IMR-90 (cell line): ENCODE measurements at regions not wholly inside any gene's neighbourhood (a gene's known extent, or its start where the extent isn't known, plus 50 kb on each side); places are given as distances from the start of the nearest gene placed in this dataset.

Experiments
- ATAC-seq: fragments of 200-7000 bp; cut with Tn5 transposase; 2 replicates; pipeline ENCODE4 v1.9.1; 2020; ENCODE audit warnings: low read depth, mild to moderate bottlenecking, moderate library complexity
- BruUV-seq: library from RNA; stranded (reverse); fragments of 400-500 nt; replicated peaks from 2 replicates; lab custom pipeline; 2021; lab: Mats Ljungman, UMichigan
- CTCF ChIA-PET: fragments of 300-600 bp; formaldehyde crosslinking; extraction: SDS; loops from one replicate; lab custom pipeline; 2021; ENCODE audit warnings: antibody characterized with exemption; lab: Yijun Ruan, JAX
- POLR2A ChIA-PET: fragments of 300-600 bp; sonication (Branson Sonifier 250); formaldehyde crosslinking; loops from one replicate; lab custom pipeline; 2022; ENCODE audit warnings: antibody characterized with exemption; ENCODE audit not compliant: unreplicated experiment; lab: Charles Lee
- DNase-seq: peaks from one replicate; pipeline ENCODE4 v3.0.0; 2013
- H2AFZ ChIP-seq: replicated peaks from 2 replicates; pipeline ENCODE3; 2013; ENCODE audit warnings: low read length, mild to moderate bottlenecking; ENCODE audit not compliant: poor library complexity
- H2AK5ac ChIP-seq: 2 replicates; pipeline ENCODE4 v1.6.1; 2013; ENCODE audit warnings: low read depth, low read length, inconsistent platforms
- H2AK9ac ChIP-seq: replicated peaks from 2 replicates; pipeline ENCODE3; 2013; ENCODE audit warnings: mild to moderate bottlenecking, low read depth, low read length, moderate library complexity; ENCODE audit not compliant: poor library complexity
- H2BK120ac ChIP-seq: 2 replicates; pipeline ENCODE4 v1.6.1; 2013; ENCODE audit warnings: low read depth, low read length, inconsistent platforms
- H2BK15ac ChIP-seq: 3 replicates; pipeline ENCODE4 v1.6.1; 2013; ENCODE audit warnings: low read depth, low read length, inconsistent platforms
- H2BK20ac ChIP-seq: 2 replicates; pipeline ENCODE4 v1.6.1; 2013; ENCODE audit warnings: low read depth, mild to moderate bottlenecking, inconsistent platforms, low read length, moderate library complexity
- H2BK5ac ChIP-seq: 2 replicates; pipeline ENCODE4 v1.6.1; 2013; ENCODE audit warnings: mild to moderate bottlenecking, low read depth, low read length, inconsistent platforms; ENCODE audit not compliant: poor library complexity, severe bottlenecking
- H3K14ac ChIP-seq: replicated peaks from 2 replicates; pipeline ENCODE4 v1.6.1; 2013; ENCODE audit warnings: low read depth, low read length, inconsistent platforms
- H3K18ac ChIP-seq: 2 replicates; pipeline ENCODE4 v1.6.1; 2013; ENCODE audit warnings: low read depth, low read length, control low read depth
- H3K23ac ChIP-seq: 2 replicates; pipeline ENCODE4 v1.6.1; 2013; ENCODE audit warnings: low read depth, low read length, inconsistent platforms
- H3K27ac ChIP-seq: 2 replicates; pipeline ENCODE4 v1.5.1; 2013; ENCODE audit warnings: mild to moderate bottlenecking, control low read depth, low read length; ENCODE audit not compliant: insufficient read depth
- H3K27me3 ChIP-seq: 2 replicates; pipeline ENCODE4 v1.6.1; 2013; ENCODE audit warnings: low read length; ENCODE audit not compliant: control insufficient read depth, insufficient read depth
- H3K36me3 ChIP-seq: 2 replicates; pipeline ENCODE4 v1.6.1; 2013; ENCODE audit warnings: low read length, mixed read lengths; ENCODE audit not compliant: control insufficient read depth, insufficient read depth
- H3K4ac ChIP-seq: 2 replicates; pipeline ENCODE4 v1.6.1; 2013; ENCODE audit warnings: low read depth, low read length, inconsistent platforms
- H3K4me1 ChIP-seq: 2 replicates; pipeline ENCODE4 v1.6.1; 2013; ENCODE audit warnings: low read length, mixed read lengths; ENCODE audit not compliant: control insufficient read depth, insufficient read depth
- H3K4me2 ChIP-seq: 2 replicates; pipeline ENCODE4 v1.6.1; 2013; ENCODE audit warnings: low read depth, mild to moderate bottlenecking, control low read depth, low read length, moderate library complexity
- H3K4me3 ChIP-seq: 2 replicates; pipeline ENCODE4 v1.5.1; 2013; ENCODE audit warnings: low read depth, mild to moderate bottlenecking, control low read depth, low read length, moderate library complexity; ENCODE audit not compliant: insufficient read depth
- H3K56ac ChIP-seq: 2 replicates; pipeline ENCODE4 v1.6.1; 2013; ENCODE audit warnings: low read length, inconsistent platforms; ENCODE audit not compliant: insufficient read depth; ENCODE audit errors: extremely low read depth
- H3K79me1 ChIP-seq, 2 experiments: 2 replicates each; pipeline ENCODE4 v1.6.1; 2013; ENCODE audit warnings: low read length in 2 of 2, inconsistent platforms in 1 of 2, low read depth in 1 of 2
- H3K9ac ChIP-seq: 2 replicates; pipeline ENCODE4 v1.6.1; 2013; ENCODE audit warnings: low read depth, low read length, control low read depth
- H3K9me1 ChIP-seq: 2 replicates; pipeline ENCODE4 v1.6.1; 2013; ENCODE audit warnings: low read length, inconsistent platforms; ENCODE audit not compliant: insufficient read depth
- H3K9me3 ChIP-seq: 2 replicates; pipeline ENCODE4 v1.6.1; 2013; ENCODE audit warnings: low read length; ENCODE audit not compliant: control insufficient read depth, insufficient read depth
- H4K20me1 ChIP-seq: 2 replicates; pipeline ENCODE4 v1.6.1; 2013; ENCODE audit warnings: low read length, inconsistent platforms; ENCODE audit not compliant: insufficient read depth
- H4K5ac ChIP-seq: 2 replicates; pipeline ENCODE4 v1.6.1; 2013; ENCODE audit warnings: mild to moderate bottlenecking, low read depth, low read length, control low read depth
- H4K8ac ChIP-seq, 2 experiments: 2 replicates each; pipeline ENCODE4 v1.6.1; 2013; ENCODE audit warnings: low read depth in 2 of 2, low read length in 2 of 2, control low read depth in 1 of 2, inconsistent platforms in 1 of 2
- H4K91ac ChIP-seq: 2 replicates; pipeline ENCODE4 v1.6.1; 2013; ENCODE audit warnings: low read depth, low read length, inconsistent platforms; ENCODE audit not compliant: insufficient read depth
- BHLHE40 ChIP-seq: fragments of 150-350 bp; IDR thresholded peaks from 2 replicates; pipeline ENCODE4 v1.6.1; 2016; ENCODE audit warnings: mild to moderate bottlenecking, low read depth, low read length
- ELK1 ChIP-seq: fragments of 150-350 bp; IDR thresholded peaks from 2 replicates; pipeline ENCODE4 v1.6.1; 2016; ENCODE audit warnings: low read depth, mild to moderate bottlenecking, low read length, moderate library complexity, borderline replicate concordance
- MAFK ChIP-seq: IDR thresholded peaks from 2 replicates; pipeline ENCODE4 v1.6.1; 2012; ENCODE audit warnings: low read depth, low read length, improper control_type of control experiment
- NFE2L2 ChIP-seq: fragments of 150-350 bp; IDR thresholded peaks from 2 replicates; pipeline ENCODE4 v1.6.1; 2016; ENCODE audit warnings: low read depth, mild to moderate bottlenecking, low read length
- POLR2A ChIP-seq: IDR thresholded peaks from 2 replicates; pipeline ENCODE4 v1.6.1; 2012; ENCODE audit warnings: mild to moderate bottlenecking, low read depth, low read length
- RAD21 ChIP-seq: IDR thresholded peaks from 2 replicates; pipeline ENCODE4 v1.6.1; 2012; ENCODE audit warnings: low read length, improper control_type of control experiment
- RCOR1 ChIP-seq: IDR thresholded peaks from 2 replicates; pipeline ENCODE4 v1.6.1; 2012; ENCODE audit warnings: mild to moderate bottlenecking, low read length, improper control_type of control experiment; ENCODE audit not compliant: insufficient replicate concordance
- RFX5 ChIP-seq: IDR thresholded peaks from 2 replicates; pipeline ENCODE4 v1.8.0; 2012; ENCODE audit warnings: low read depth, mild to moderate bottlenecking, low read length, moderate library complexity
- SMC3 ChIP-seq: fragments of 150-350 bp; IDR thresholded peaks from 2 replicates; pipeline ENCODE4 v1.6.1; 2016; ENCODE audit warnings: low read depth, mild to moderate bottlenecking, antibody characterized with exemption, low read length, moderate library complexity
- WGBS, 2 experiments: methylation state at CpG; one replicate each; pipeline versions ENCODE4 v1.1.5 to v1.1.7; 2013; ENCODE audit warnings: missing lambda C conversion rate in 2 of 2; ENCODE audit not compliant: insufficient read length in 1 of 2; ENCODE audit errors: extremely low coverage in 2 of 2; 5-methylcytosine and 5-hydroxymethylcytosine counted together
- dilution Hi-C: fragments of 300-500 bp; cut with HindIII; formaldehyde crosslinking; loops from one replicate; pipeline ENCODE4 v1.14.3; 2018; ENCODE audit warnings: low sequenced_read_pairs; ENCODE audit not compliant: unreplicated experiment
- in situ Hi-C: fragments of 300-500 bp; cut with MboI; formaldehyde crosslinking; loops from 3 replicates; pipeline ENCODE4 v1.14.3; 2019; ENCODE audit warnings: low sequenced_read_pairs, inconsistent platforms, mixed read lengths
- intact Hi-C: fragments of 100-400 bp; cut with micrococcal nuclease; formaldehyde crosslinking; loops from 2 replicates; pipeline ENCODE4 v1.10.0; 2022
- TF ChIP-seq, protein P1 (sequence below): fragments of 150-350 bp; IDR thresholded peaks from 2 replicates; pipeline ENCODE4 v1.6.1; 2017; ENCODE audit warnings: mild to moderate bottlenecking, antibody characterized with exemption, low read length, low read depth
- TF ChIP-seq, protein P2 (sequence below): conservative IDR thresholded peaks from 2 replicates; pipeline ENCODE4 v1.5.1; 2012; ENCODE audit warnings: mild to moderate bottlenecking, low read depth, low read length, improper control_type of control experiment

- Histone ChIP-seq H4K5ac (no peak overlapping the region), H3K9me1 (no peaks in the 10 kb centered on the region), H3K4ac (no peak overlapping the region), H2BK5ac (no peak overlapping the region), H2AK9ac (no peak overlapping the region), H2BK15ac (no peak overlapping the region), H3K18ac (no peak overlapping the region), H4K20me1 (no peaks in the 10 kb centered on the region), H2AK5ac (no peak overlapping the region), H3K79me1 (no peaks in the 10 kb centered on the region), H3K23ac (no peak overlapping the region), H3K14ac (no peak overlapping the region), H2BK120ac (no peak overlapping the region), H4K8ac (no peak overlapping the region), H2AFZ (no peak overlapping the region), H3K56ac (no peak overlapping the region), H4K91ac (no peak overlapping the region), H3K27me3 (peaks cover 3% of the 10 kb centered on the region), H3K4me2 (no peak overlapping the region), H3K4me3 (no peak overlapping the region), H3K4me1 (no peaks in the 10 kb centered on the region), H3K9ac (no peak overlapping the region), H2BK20ac (no peak overlapping the region), H3K27ac (no peak overlapping the region), H3K36me3 (no peaks in the 10 kb centered on the region), H3K9me3 (peaks cover 2% of the 10 kb centered on the region; the same call in 1 of the 2 replicates)
- no CpG with 5 or more reads among the region's 3 CpGs for WGBS, 2 experiments
- CTCF ChIA-PET: no interaction called here
- intact Hi-C loops (no loop called here), in situ Hi-C loops (no loop called here), dilution Hi-C loops (no loop called here)
- no peak for DNase-seq
- POLR2A ChIA-PET: no interaction called here
- no TSS peak for BruUV-seq
- no peak for ATAC-seq
- no peak for TF ChIP-seq POLR2A
- no peak for TF ChIP-seq RFX5
- TF ChIP-seq, protein P1, sequence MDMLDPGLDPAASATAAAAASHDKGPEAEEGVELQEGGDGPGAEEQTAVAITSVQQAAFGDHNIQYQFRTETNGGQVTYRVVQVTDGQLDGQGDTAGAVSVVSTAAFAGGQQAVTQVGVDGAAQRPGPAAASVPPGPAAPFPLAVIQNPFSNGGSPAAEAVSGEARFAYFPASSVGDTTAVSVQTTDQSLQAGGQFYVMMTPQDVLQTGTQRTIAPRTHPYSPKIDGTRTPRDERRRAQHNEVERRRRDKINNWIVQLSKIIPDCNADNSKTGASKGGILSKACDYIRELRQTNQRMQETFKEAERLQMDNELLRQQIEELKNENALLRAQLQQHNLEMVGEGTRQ: no peak
- TF ChIP-seq, protein P2, sequence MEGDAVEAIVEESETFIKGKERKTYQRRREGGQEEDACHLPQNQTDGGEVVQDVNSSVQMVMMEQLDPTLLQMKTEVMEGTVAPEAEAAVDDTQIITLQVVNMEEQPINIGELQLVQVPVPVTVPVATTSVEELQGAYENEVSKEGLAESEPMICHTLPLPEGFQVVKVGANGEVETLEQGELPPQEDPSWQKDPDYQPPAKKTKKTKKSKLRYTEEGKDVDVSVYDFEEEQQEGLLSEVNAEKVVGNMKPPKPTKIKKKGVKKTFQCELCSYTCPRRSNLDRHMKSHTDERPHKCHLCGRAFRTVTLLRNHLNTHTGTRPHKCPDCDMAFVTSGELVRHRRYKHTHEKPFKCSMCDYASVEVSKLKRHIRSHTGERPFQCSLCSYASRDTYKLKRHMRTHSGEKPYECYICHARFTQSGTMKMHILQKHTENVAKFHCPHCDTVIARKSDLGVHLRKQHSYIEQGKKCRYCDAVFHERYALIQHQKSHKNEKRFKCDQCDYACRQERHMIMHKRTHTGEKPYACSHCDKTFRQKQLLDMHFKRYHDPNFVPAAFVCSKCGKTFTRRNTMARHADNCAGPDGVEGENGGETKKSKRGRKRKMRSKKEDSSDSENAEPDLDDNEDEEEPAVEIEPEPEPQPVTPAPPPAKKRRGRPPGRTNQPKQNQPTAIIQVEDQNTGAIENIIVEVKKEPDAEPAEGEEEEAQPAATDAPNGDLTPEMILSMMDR: no peak
- no peak for TF ChIP-seq RCOR1
- TF ChIP-seq MAFK: no peak
- TF ChIP-seq NFE2L2: no peak
- TF ChIP-seq SMC3: no peak
- TF ChIP-seq BHLHE40: no peak
- no peak for TF ChIP-seq ELK1
- TF ChIP-seq RAD21: no peak
Measured at GRCh38 chrX:131595120-131595519, 51.2 kb downstream of the OR13H1 start.
